ENCODE measurements at regions not wholly inside any gene's neighbourhood (a gene's known extent, or its start where the extent isn't known, plus 50 kb on each side); places are given as distances from the start of the nearest gene placed in this dataset.
"Not testable (repeated sequence)": the region's sequence is repeated elsewhere in the genome, so short reads cannot be mapped to it uniquely, and the experiment has no call there.

- intact Hi-C loops (cut with micrococcal nuclease), result no loop called here
- no peak for ATAC-seq
Observed at GRCh38 chr6:104460738-104461483, 398.8 kb downstream of the HACE1 start.

DNA sequence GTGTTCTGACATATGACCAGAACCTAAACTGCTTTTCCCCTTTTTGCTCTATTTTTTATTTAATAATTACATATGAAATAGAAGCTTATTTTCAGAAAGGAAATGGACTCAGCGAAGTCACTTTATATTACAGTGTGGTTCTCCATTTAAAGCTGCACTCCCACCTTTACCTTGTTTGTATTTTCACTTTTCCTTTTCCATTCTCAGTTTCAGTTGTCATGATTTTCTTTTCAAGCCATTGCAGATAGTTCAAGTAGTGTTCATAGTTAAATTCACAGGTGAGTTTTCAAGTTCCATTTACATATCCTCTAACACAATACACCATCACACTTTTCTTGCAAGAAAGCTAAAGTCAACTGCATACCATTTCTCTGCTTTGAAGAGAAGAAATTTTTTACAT, 400.2 kb downstream of the HACE1 start:
- DNase-seq (no peak), ATAC-seq (no peak)
- intact Hi-C loops (cut with micrococcal nuclease), result no loop called here

More at GRCh38 chr6:104460738-104461483, 398.8 kb downstream of the HACE1 start:
- no peak for DNase-seq

DNA sequence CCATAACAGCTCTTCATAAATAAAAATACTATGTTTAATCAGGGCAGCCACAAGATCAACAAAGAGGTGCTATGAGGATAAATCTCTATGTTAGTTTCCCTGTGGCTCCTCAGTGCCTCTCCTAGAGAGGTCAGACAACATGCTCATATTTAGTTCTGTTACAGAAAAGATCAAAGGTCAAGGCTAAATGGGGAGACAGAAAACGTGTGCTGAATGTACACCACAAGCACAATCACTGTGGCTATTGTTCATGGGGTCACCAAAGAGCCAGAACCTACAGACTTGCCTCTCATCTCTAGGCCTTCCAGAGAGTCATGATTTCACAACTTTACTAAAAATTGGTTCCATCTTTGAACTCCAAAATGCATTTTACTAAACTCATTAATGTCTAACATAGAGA, 409.8 kb downstream of the HACE1 start:
- intact Hi-C loops (cut with micrococcal nuclease), result no loop called here
- DNase-seq (no peak), ATAC-seq (no peak)

DNA sequence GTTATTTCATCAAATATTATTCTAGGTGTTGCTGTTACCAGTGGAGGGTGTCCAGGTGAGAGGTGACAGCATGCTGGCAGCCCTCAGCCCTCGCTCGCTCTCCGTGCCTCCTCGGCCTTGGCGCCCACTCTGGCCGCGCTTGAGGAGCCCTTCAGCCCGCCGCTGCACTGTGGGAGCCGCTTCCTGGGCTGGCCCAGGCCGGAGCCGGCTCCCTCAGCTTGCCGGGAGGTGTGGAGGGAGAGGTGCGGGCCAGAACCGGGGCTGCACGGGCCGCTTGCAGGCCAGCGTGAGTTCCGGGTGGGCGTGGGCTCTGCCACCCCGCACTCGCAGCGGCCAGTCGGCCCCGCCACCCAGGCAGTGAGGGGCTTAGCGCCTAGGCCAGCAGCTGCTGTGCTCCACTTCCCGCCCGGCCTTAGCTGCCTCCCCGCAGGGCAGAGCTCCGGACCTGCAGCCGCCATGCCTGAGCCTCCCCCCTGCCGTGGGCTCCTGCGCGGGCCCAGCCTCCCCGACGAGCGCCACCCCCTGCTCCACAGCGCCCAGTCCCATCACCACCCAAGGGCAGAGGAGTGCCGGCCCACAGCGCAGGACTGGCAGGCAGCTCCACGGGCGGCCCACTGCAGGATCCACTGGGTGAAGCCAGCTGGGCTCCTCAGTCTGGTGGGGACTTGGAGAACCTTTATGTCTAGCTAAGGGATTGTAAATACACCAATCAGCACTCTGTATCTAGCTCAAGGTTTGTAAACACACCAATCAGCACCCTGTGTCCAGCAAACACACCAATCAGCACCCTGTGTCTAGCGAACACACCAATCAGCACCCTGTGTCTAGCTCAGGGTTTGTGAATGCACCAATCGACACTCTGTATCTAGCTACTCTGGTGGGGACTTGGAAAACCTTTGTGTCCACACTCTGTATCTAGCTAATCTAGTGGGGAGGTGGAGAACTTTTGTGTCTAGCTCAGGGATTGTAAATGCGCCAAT, 413.3 kb downstream of the HACE1 start:
- intact Hi-C loops (cut with micrococcal nuclease); DNase-seq; ATAC-seq: not testable (repeated sequence)

- intact Hi-C loops (cut with micrococcal nuclease), result no loop called here
- no peak for ATAC-seq
- no peak for DNase-seq
Observed at GRCh38 chr6:104434519-104434918, 425.2 kb downstream of the HACE1 start.

- ATAC-seq, result no peak
- intact Hi-C loops (cut with micrococcal nuclease), result no loop called here
- no peak for DNase-seq
Observed at GRCh38 chr6:104431096-104431495, 428.6 kb downstream of the HACE1 start.

GRCh38 chr6:104428184-104428583, 431.5 kb downstream of the HACE1 start:
- DNase-seq (no peak), ATAC-seq (no peak)
- intact Hi-C loops (cut with micrococcal nuclease), result no loop called here

DNA sequence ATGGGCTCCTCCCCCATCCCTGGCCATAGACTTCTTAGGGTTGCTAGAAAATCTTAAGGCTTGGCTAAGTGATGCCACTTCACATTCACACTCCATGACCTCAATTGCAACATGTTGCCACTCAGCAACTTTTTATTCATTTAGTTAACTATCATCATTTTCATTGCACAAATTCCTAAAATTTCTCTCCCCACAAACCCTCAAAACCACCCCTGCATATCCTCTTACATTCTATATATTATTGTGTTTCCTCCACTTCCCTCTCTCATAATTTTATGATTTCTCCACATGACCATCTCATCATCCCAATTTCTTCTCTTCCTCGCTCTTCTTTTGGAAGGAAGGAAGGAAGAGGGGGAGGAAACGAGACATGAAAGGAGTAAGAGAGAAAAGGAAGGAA, 436.0 kb downstream of the HACE1 start:
- no peak for ATAC-seq
- DNase-seq, result no peak
- intact Hi-C loops (cut with micrococcal nuclease), result no loop called here

GRCh38 chr6:104421650-104422049, 438.1 kb downstream of the HACE1 start:
- DNase-seq (no peak), ATAC-seq (no peak)
- intact Hi-C loops (cut with micrococcal nuclease), result no loop called here

- DNase-seq, result no peak
- intact Hi-C loops (cut with micrococcal nuclease), result no loop called here
- ATAC-seq, result no peak
Observed at GRCh38 chr6:104418839-104419238, 440.9 kb downstream of the HACE1 start.

- intact Hi-C loops (cut with micrococcal nuclease), result no loop called here
- DNase-seq (no peak), ATAC-seq (no peak)
Observed at GRCh38 chr6:104418125-104418524, 441.6 kb downstream of the HACE1 start.

DNA sequence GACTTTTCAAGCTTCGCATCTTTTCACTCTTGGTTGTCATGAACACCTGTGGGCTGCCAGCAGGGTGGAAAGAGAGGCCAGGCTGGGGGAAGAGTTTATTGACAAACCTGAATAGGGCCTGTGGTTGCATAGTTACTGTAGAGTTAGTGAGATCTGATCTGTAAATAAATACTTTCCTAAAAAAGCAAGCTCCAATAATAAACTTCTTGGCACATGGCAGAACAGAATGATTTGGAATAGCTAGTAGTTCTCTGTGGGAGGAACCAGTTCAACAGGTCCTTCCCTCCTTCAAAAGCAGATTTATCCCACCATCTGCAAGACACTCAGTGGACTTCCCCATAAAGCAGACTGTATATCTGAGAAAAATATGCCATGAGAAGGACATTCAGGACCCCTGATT, 445.0 kb downstream of the HACE1 start:
- intact Hi-C loops (cut with micrococcal nuclease), result no loop called here
- DNase-seq (no peak), ATAC-seq (no peak)

- DNase-seq (no peak), ATAC-seq (no peak)
- intact Hi-C loops (cut with micrococcal nuclease), result no loop called here
Observed at GRCh38 chr6:104413767-104414166, 446.0 kb downstream of the HACE1 start.

GRCh38 chr6:104411302-104411701, 448.4 kb downstream of the HACE1 start:
- DNase-seq (no peak), ATAC-seq (no peak)
- intact Hi-C loops (cut with micrococcal nuclease), result no loop called here

DNA sequence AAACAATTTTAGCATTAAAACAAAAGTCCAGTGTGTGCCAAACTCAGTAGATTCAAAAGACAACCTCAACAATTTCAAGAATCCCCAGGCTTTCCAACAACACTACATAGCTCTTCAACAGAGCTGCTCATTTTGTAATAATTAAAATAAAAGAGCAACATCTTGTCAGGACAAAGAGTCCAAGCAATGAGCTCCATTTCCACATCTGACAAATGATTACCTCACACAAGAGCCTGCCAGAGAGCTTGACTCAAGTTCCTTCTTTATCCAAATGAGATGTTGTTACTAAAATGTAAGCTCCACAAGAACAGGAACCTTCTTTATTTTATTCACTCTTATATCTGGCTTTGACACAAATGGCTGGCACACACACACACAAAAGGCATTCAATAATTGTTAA, 449.8 kb downstream of the HACE1 start:
- intact Hi-C loops (cut with micrococcal nuclease), result no loop called here
- ATAC-seq, result no peak

GRCh38 chr6:104407957-104408356, 451.8 kb downstream of the HACE1 start:
- ATAC-seq (no peak), DNase-seq (no peak)
- intact Hi-C loops (cut with micrococcal nuclease), result no loop called here

More for the DNA sequence above, 449.8 kb downstream of the HACE1 start:
- no peak for DNase-seq

DNA sequence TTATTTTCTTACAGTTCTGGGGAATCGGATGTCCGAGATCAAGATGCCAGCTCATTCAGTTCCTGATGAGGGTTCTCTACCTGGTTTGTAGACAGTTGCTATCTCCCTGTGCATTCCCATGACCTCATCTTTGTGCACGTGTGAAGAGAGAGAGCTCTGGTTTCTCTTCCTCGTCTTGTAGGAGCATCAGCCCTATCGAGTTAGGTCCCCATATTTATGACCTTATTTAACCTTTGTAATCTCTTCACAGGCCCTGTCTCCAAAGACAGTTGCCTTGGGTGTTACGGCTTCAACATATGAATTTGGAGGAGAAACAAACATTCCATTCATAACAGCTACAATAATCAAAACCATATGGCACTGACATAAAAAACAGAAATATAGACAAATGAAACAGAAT, 455.3 kb downstream of the HACE1 start:
- intact Hi-C loops (cut with micrococcal nuclease), result no loop called here
- DNase-seq (no peak), ATAC-seq (no peak)

GRCh38 chr6:104402572-104402971, 457.1 kb downstream of the HACE1 start:
- intact Hi-C loops (cut with micrococcal nuclease), result no loop called here
- no peak for ATAC-seq
- no peak for DNase-seq

DNA sequence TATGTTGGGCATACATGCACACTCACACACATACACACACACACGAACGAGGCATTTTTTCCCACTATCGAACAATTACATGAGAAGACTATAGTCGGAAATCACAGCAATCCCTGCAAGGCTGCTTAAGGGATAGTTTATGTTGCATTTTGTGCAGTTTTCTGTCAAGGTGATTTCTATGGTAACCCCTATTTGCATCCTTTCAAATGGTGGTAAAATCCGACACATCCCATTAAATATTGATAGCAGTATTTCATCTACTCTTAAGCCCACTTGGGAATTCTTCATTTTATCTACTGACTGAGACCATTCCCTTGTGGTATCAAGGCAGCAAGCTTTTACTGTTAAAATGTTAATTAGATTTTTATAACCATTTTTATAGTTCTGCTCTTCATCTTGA, 457.8 kb downstream of the HACE1 start:
- no peak for ATAC-seq
- intact Hi-C loops (cut with micrococcal nuclease), result no loop called here
- DNase-seq, result no peak

- intact Hi-C loops (cut with micrococcal nuclease), result no loop called here
- ATAC-seq (no peak), DNase-seq (no peak)
Observed at GRCh38 chr6:104400844-104401243, 458.9 kb downstream of the HACE1 start.
